Neural cell (in vitro differentiated cells): ENCODE measurements at regions not wholly inside any gene's neighbourhood (a gene's known extent, or its start where the extent isn't known, plus 50 kb on each side); places are given as distances from the start of the nearest gene placed in this dataset.

Experiments
- H2AFZ ChIP-seq: fragments of 200-600, 300-800 bp; sonication (generic), shearing (Covaris generic); 2 replicates; pipeline ENCODE4 v1.6.0; 2014; ENCODE audit warnings: low read depth, mild to moderate bottlenecking, antibody characterized with exemption, low read length, moderate library complexity
- H3F3A ChIP-seq: fragments of 200-600 bp; shearing (Covaris generic); 2 replicates; pipeline ENCODE4 v1.6.1; 2016; ENCODE audit warnings: mild to moderate bottlenecking, moderate library complexity, mixed read lengths, antibody characterized with exemption, low read length; ENCODE audit not compliant: insufficient read depth, poor library complexity, severe bottlenecking
- H3K27ac ChIP-seq: fragments of 200-600, 300-800 bp; sonication (generic), shearing (Covaris generic); 2 replicates; pipeline ENCODE4 v1.5.1; 2014; ENCODE audit warnings: mild to moderate bottlenecking, low read length, moderate library complexity
- H3K27me3 ChIP-seq: fragments of 300-800, 200-600 bp; sonication (generic), shearing (Covaris generic); 2 replicates; pipeline ENCODE4 v1.6.0; 2014; ENCODE audit warnings: mild to moderate bottlenecking, low read depth, low read length, moderate library complexity; ENCODE audit not compliant: insufficient read depth
- H3K36me3 ChIP-seq: fragments of 300-800, 200-600 bp; sonication (generic), shearing (Covaris generic); 2 replicates; pipeline ENCODE4 v1.5.1; 2014; ENCODE audit warnings: mild to moderate bottlenecking, antibody characterized with exemption, low read length, moderate library complexity; ENCODE audit not compliant: insufficient read depth
- H3K4me2 ChIP-seq: fragments of 300-800, 200-600 bp; sonication (generic), shearing (Covaris generic); 2 replicates; pipeline ENCODE4 v1.6.0; 2014; ENCODE audit warnings: mild to moderate bottlenecking, low read length
- H3K4me3 ChIP-seq: fragments of 300-800, 200-600 bp; sonication (generic), shearing (Covaris generic); 2 replicates; pipeline ENCODE4 v1.5.1; 2014; ENCODE audit warnings: mild to moderate bottlenecking, low read length, moderate library complexity
- H3K79me2 ChIP-seq: fragments of 200-600 bp; shearing (Covaris generic); replicated peaks from 2 replicates; pipeline ENCODE4 v1.6.0; 2014; ENCODE audit warnings: mild to moderate bottlenecking, low read length, moderate library complexity; ENCODE audit not compliant: insufficient read depth
- H3K9ac ChIP-seq: fragments of 300-800, 200-600 bp; sonication (generic), shearing (Covaris generic); 2 replicates; pipeline ENCODE4 v1.6.1; 2016; ENCODE audit warnings: mild to moderate bottlenecking, low read length, mixed read lengths
- H3K9me2 ChIP-seq: fragments of 200-600 bp; shearing (Covaris generic); 2 replicates; pipeline ENCODE4 v1.6.1; 2016; ENCODE audit warnings: mild to moderate bottlenecking, low read length, mixed read lengths; ENCODE audit not compliant: insufficient read depth
- H3K9me3 ChIP-seq: fragments of 200-600, 300-800 bp; sonication (generic), shearing (Covaris generic); 2 replicates; pipeline ENCODE4 v1.6.1; 2016; ENCODE audit warnings: mild to moderate bottlenecking, mixed run types, low read length, moderate library complexity, mixed read lengths
- H4K20me1 ChIP-seq: fragments of 200-600 bp; shearing (Covaris generic); 2 replicates; pipeline ENCODE4 v1.6.1; 2016; ENCODE audit warnings: mild to moderate bottlenecking, mixed run types; ENCODE audit not compliant: insufficient read depth
- EP300 ChIP-seq: fragments of 450-650 bp; conservative IDR thresholded peaks from 2 replicates; pipeline ENCODE4 v1.6.1; 2014; ENCODE audit warnings: antibody characterized with exemption, mild to moderate bottlenecking, moderate library complexity; ENCODE audit not compliant: poor library complexity, severe bottlenecking
- EZH2 ChIP-seq: fragments of 200-600, 300-800 bp; shearing (Covaris generic), sonication (generic); IDR thresholded peaks from 2 replicates; pipeline ENCODE4 v1.6.1; 2014; ENCODE audit warnings: antibody characterized with exemption, low read length, borderline replicate concordance, mild to moderate bottlenecking; ENCODE audit not compliant: insufficient read depth, poor library complexity, severe bottlenecking
- MXI1 ChIP-seq: fragments of 450-650 bp; conservative IDR thresholded peaks from 2 replicates; pipeline ENCODE4 v1.6.1; 2014; ENCODE audit warnings: antibody characterized with exemption, mild to moderate bottlenecking; ENCODE audit not compliant: poor library complexity, severe bottlenecking
- POLR2AphosphoS5 ChIP-seq: IDR thresholded peaks from 2 replicates; pipeline ENCODE4 v1.6.1; 2012
- RAD21 ChIP-seq: fragments of 450-650 bp; conservative IDR thresholded peaks from 2 replicates; pipeline ENCODE4 v1.6.1; 2014; ENCODE audit warnings: antibody characterized with exemption, mild to moderate bottlenecking, moderate library complexity
- SMC3 ChIP-seq: fragments of 450-650 bp; conservative IDR thresholded peaks from 2 replicates; pipeline ENCODE4 v1.6.1; 2014; ENCODE audit warnings: antibody characterized with exemption, mild to moderate bottlenecking, moderate library complexity; ENCODE audit not compliant: poor library complexity
- TAF1 ChIP-seq: IDR thresholded peaks from 2 replicates; pipeline ENCODE4 v1.6.1; 2012; ENCODE audit warnings: low read depth
- TF ChIP-seq, protein P1 (sequence below): IDR thresholded peaks from 2 replicates; pipeline ENCODE4 v1.6.1; 2012; ENCODE audit warnings: borderline replicate concordance
- TF ChIP-seq, protein P2 (sequence below): fragments of 450-650 bp; IDR thresholded peaks from 2 replicates; pipeline ENCODE4 v1.5.1; 2014; ENCODE audit warnings: antibody characterized with exemption, mild to moderate bottlenecking, moderate library complexity; ENCODE audit not compliant: poor library complexity, severe bottlenecking

DNA sequence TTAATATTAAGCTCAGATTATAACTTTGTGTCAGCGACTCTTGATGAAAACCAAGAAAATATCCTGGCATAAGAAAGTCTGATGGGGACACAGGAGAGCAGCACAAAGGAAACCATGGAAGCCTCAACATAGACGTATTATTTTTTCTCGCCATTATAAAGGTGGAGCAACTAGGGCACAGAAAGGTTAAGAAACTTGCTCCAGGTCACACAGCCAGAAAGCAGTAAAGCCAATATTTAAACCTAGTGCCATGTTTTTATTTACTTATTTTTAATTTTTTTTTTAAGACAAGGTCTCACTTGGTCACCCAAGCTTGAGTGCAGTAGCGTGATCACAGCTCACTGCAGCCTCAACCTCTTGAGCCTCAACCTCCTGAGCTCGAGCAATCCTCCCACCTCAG, 259.3 kb downstream of the PREX1 start:
- H3K79me2 ChIP-seq, result no peaks in the 10 kb centered on the region
- H3K4me3 ChIP-seq, result no peak overlapping the region
- no peak overlapping the region for H3K4me2 ChIP-seq
- H2AFZ ChIP-seq, result no peak overlapping the region
- TF ChIP-seq, protein P1, sequence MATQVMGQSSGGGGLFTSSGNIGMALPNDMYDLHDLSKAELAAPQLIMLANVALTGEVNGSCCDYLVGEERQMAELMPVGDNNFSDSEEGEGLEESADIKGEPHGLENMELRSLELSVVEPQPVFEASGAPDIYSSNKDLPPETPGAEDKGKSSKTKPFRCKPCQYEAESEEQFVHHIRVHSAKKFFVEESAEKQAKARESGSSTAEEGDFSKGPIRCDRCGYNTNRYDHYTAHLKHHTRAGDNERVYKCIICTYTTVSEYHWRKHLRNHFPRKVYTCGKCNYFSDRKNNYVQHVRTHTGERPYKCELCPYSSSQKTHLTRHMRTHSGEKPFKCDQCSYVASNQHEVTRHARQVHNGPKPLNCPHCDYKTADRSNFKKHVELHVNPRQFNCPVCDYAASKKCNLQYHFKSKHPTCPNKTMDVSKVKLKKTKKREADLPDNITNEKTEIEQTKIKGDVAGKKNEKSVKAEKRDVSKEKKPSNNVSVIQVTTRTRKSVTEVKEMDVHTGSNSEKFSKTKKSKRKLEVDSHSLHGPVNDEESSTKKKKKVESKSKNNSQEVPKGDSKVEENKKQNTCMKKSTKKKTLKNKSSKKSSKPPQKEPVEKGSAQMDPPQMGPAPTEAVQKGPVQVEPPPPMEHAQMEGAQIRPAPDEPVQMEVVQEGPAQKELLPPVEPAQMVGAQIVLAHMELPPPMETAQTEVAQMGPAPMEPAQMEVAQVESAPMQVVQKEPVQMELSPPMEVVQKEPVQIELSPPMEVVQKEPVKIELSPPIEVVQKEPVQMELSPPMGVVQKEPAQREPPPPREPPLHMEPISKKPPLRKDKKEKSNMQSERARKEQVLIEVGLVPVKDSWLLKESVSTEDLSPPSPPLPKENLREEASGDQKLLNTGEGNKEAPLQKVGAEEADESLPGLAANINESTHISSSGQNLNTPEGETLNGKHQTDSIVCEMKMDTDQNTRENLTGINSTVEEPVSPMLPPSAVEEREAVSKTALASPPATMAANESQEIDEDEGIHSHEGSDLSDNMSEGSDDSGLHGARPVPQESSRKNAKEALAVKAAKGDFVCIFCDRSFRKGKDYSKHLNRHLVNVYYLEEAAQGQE, result no peak
- TF ChIP-seq EZH2 (no peak), TAF1 (no peak), POLR2AphosphoS5 (no peak), SMC3 (no peak), RAD21 (no peak), MXI1 (no peak), EP300 (no peak)
- TF ChIP-seq, protein P2, sequence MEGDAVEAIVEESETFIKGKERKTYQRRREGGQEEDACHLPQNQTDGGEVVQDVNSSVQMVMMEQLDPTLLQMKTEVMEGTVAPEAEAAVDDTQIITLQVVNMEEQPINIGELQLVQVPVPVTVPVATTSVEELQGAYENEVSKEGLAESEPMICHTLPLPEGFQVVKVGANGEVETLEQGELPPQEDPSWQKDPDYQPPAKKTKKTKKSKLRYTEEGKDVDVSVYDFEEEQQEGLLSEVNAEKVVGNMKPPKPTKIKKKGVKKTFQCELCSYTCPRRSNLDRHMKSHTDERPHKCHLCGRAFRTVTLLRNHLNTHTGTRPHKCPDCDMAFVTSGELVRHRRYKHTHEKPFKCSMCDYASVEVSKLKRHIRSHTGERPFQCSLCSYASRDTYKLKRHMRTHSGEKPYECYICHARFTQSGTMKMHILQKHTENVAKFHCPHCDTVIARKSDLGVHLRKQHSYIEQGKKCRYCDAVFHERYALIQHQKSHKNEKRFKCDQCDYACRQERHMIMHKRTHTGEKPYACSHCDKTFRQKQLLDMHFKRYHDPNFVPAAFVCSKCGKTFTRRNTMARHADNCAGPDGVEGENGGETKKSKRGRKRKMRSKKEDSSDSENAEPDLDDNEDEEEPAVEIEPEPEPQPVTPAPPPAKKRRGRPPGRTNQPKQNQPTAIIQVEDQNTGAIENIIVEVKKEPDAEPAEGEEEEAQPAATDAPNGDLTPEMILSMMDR, result no peak
- H3K36me3 ChIP-seq, result no peaks in the 10 kb centered on the region
- H4K20me1 ChIP-seq, result no peaks in the 10 kb centered on the region
- no peak overlapping the region for H3K27ac ChIP-seq
- no peaks in the 10 kb centered on the region for H3K9me2 ChIP-seq
- no peaks in the 10 kb centered on the region for H3K9me3 ChIP-seq
- H3K27me3 ChIP-seq, result no peaks in the 10 kb centered on the region
- no peak overlapping the region for H3K9ac ChIP-seq
- no peaks in the 10 kb centered on the region for H3F3A ChIP-seq

DNA sequence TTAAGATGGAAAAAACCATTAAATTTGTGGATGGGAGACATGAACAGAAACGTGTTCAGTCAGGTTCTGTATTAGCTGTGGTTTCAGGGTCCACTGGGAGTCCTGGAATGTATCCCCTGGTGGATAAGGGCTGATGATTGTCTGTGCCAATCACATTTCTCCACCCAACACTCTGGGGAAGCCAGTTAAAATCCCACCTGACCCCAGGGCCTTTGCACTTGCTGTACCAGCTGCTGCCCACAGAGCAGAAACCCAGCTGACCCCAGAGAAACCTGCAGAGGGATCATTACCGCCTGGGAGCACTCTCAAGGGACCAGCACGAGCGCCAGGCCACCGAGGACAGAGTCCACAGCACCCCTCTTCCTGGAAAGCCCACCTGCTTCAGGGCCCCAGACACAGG, 260.7 kb downstream of the PREX1 start:
- H3K79me2 ChIP-seq, result no peaks in the 10 kb centered on the region
- H4K20me1 ChIP-seq, result no peaks in the 10 kb centered on the region
- no peaks in the 10 kb centered on the region for H3K27me3 ChIP-seq
- no peak overlapping the region for H3K4me3 ChIP-seq
- no peaks in the 10 kb centered on the region for H3K9me2 ChIP-seq
- TF ChIP-seq SMC3 (no peak), EZH2 (no peak), EP300 (no peak), RAD21 (no peak), MXI1 (no peak), TAF1 (no peak), POLR2AphosphoS5 (no peak)
- TF ChIP-seq, protein P2, result no peak
- TF ChIP-seq, protein P1, result no peak
- H3K4me2 ChIP-seq, result no peak overlapping the region
- no peaks in the 10 kb centered on the region for H3K9me3 ChIP-seq
- H2AFZ ChIP-seq, result no peak overlapping the region
- no peak overlapping the region for H3K9ac ChIP-seq
- no peaks in the 10 kb centered on the region for H3K36me3 ChIP-seq
- H3K27ac ChIP-seq, result no peak overlapping the region
- H3F3A ChIP-seq, result no peaks in the 10 kb centered on the region
